ENCODE measurements at regions not wholly inside any gene's neighbourhood (a gene's known extent, or its start where the extent isn't known, plus 50 kb on each side); places are given as distances from the start of the nearest gene placed in this dataset.

GRCh38 chr3:99167071-99167470 is 265.6 kb upstream of the DCBLD2 start:
- TF ChIP-seq CTCF (IDR thresholded peaks at IDR 0.05) (no peak), EZH2 (IDR thresholded peaks at IDR 0.05) (no peak)

Measured in neural progenitor cell (in vitro differentiated cells).